ENCODE measurements at regions not wholly inside any gene's neighbourhood (a gene's known extent, or its start where the extent isn't known, plus 50 kb on each side); places are given as distances from the start of the nearest gene placed in this dataset.
A peak's percentile ranks its signal among the peaks of the same experiment; 100 is the strongest.
"Not testable (repeated sequence)": the region's sequence is repeated elsewhere in the genome, so short reads cannot be mapped to it uniquely, and the experiment has no call there.

GRCh38 chr14:28949503-28949902, 182.9 kb downstream of the FOXG1 start:
- DNase-seq, result no peak

DNA sequence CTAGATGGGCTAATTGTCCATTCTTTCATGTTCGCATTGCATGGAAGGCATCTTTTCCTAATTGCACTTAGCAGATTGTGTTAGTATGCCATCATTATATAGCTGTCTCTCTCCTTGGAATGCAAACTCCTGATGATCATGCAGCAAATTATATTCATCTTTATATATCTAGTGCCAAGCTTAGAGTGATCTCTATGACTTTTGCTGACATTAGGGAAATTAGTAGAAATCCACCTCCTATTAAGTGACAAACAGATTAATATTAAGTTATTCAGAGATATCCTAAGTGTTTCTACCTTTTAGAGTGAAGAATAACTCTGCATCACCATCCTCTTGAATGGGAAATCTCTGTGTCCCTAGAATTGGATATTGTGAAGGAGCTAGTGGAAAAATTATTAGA, 185.6 kb downstream of the FOXG1 start:
- DNase-seq, result no peak

GRCh38 chr14:28952666-28953065, 186.1 kb downstream of the FOXG1 start:
- DNase-seq, result no peak

- no peak for DNase-seq
Measured at GRCh38 chr14:28953973-28954372, 187.4 kb downstream of the FOXG1 start.

DNA sequence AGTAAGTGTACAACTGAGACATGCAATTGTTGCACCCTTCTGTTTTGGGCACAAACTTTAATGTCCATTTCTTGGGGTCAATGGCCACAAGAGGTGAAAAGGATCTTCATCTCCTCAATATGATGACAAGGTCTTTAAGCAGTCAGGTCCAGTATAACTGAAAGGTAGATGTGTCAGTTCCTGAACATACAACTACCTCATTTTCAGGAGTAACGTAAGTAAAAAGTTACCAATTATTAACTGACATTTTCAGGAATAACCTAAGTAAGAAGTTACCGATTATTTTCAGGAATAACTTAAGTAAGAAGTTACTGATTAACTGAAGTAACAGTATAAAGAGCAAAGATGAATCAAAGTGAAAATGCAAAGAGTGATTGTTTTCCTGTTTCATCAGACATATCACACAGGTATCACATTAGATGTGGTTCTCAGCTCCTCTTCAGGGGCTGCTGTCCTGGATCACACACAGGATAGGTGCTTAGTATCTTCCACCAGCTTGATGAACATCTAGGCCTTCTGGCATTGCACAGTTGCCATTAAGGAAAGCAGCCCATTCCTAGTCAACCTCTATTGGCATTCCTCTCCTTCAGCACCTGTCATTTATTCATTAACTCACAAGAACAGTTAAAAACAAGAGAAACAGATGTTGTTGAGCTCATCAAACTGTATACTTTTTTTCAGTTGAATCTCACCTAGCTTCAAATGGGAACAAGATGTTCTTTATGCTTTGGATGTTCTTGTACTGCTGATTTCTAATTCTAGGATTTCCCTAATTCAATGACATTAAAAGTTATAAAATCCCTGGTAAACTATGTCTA, 200.0 kb downstream of the FOXG1 start:
- DNase-seq, result no peak

DNA sequence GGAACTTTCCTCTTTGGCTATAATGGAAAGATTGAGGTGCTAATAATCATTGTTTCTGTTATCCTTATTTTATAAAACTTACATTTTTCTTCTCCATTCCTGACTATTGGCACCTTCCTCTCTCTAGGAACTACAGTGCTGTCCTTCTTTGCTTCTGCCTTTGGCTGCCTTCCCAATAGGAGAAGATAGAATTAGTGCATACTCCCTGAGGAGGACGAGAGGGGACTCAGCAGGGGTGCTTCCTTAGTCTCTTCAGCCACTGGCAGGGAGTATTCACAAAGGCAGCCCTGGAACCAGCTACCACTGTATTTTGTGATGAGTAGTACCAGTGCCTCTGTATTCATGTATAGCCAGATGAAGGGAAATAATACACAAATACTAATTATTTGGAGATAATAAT, 208.5 kb downstream of the FOXG1 start:
- no peak for DNase-seq

DNA sequence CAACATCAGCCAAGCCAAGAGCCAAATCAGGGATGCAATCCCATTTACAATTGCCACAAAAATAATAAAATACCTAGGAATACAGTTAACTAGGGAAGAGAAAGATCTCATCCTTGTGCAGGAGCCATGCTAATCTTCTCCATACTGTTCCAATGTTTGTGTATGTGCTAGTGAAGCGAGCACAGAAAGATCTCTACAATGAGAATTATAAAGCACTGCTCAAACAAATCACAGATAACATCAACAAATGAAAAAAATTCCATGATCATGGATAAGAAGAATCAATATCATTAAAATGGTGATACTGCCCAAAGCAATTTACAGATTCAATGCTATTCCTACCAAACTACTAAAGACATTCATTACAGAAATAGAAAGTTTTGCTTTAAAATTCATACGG, 215.6 kb downstream of the FOXG1 start:
- DNase-seq, result no peak

- DNase-seq, result no peak
Measured at GRCh38 chr14:28983279-28983678, 216.7 kb downstream of the FOXG1 start.

DNA sequence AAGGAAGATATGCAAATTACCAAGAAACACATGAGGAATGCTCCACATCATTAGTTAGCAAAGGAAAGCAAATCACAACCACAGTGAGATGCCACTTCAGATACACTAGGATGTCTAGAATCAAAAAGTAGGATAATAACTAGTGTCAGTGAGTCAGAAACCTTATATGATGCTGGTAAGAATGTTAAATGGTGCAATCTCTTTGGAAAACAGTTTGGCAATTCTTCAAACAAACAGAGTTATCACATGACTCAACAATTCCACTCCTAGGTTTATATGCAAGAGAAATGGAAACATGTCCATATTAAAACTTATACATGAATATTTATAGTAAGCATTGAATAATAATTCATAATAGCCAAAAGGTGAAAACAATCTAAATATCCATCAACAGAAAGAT, 220.9 kb downstream of the FOXG1 start:
- no peak for DNase-seq

DNA sequence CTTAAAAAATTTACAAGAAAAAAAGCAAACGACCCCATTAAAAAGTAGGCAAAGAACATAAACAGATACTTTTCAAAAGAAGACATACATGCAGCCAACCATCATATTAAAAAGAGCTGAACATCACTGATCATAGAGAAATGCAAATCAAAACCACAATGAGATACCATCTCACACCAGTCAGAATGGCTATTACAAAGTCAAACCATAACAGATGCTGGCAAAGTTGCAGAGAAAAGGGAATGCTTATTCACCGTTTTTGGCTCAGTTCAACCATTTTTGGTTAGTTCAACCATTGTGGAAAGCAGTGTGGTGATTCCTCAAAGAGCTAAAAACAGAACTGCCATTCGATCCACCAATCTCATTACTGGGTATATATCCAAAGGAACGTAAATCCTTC, 230.6 kb downstream of the FOXG1 start:
- not testable (repeated sequence) for DNase-seq

- no peak for DNase-seq
Measured at GRCh38 chr14:28999656-29000055, 233.1 kb downstream of the FOXG1 start.

- no peak for DNase-seq
Measured at GRCh38 chr14:29005647-29006046, 239.1 kb downstream of the FOXG1 start.

- no peak for DNase-seq
Measured at GRCh38 chr14:29007990-29008389, 241.4 kb downstream of the FOXG1 start.

- DNase-seq, result peak; percentile 4 to 25 (median 8)
Measured at GRCh38 chr14:29016050-29016900, 249.7 kb downstream of the FOXG1 start.

DNA sequence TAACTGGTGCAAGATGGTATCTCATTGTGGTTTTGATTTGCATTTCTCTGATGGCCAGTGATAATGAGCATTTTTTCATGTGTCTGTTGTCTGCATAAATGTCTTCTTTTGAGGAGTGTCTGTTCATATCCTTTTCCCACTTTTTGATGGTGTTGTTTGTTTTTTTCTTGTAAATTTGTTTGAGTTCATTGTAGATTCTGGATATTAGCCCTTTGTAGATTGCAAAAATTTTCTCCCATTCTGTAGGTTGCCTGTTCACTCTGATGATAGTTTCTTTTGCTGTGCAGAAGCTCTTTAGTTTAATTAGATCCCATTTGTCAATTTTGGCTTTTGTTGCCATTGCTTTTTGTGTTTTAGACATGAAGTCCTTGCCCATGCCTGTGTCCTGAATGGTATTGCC, 256.9 kb downstream of the FOXG1 start:
- DNase-seq, result not testable (repeated sequence)

DNA sequence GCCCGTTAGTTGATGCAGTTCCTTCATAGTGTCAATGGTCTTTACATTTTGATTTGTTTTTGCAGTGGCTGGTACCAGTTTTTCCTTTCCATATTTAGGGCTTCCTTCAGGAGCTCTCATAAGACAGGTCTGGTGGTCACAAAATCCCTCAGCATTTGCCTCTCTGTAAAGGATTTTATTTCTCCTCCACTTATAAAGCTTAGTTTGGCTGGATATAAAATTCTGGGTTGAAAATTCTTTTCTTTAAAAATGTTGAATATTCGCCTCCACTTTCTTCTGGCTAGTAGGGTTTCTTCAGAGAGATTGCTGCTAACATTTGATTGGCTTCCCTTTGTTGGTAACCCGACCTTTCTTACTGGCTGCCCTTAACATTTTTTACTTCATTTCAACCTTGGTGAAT, 260.9 kb downstream of the FOXG1 start:
- not testable (repeated sequence) for DNase-seq

- not testable (repeated sequence) for DNase-seq
Measured at GRCh38 chr14:29027941-29028705, 261.5 kb downstream of the FOXG1 start.

- no peak for DNase-seq
Measured at GRCh38 chr14:29028973-29029582, 262.5 kb downstream of the FOXG1 start.

DNA sequence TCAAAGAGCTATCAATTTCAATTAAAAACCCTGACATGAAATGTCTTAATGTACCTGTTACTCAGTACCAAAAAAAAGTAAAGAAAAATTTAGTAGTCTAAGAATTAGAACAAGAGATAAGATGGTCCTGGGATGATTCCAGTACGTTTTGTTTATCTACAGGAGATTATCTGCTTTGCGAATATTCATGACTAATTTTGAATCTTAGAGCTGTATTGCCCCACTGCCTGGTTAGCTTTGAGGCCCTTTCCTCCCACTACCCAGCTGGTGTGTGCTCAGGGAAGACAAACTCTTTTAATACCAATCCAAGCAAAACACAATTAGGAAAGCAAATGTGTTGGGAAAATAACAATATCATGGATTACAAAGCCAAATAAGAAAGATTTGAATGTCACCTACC, 263.5 kb downstream of the FOXG1 start:
- DNase-seq, result no peak

DNA sequence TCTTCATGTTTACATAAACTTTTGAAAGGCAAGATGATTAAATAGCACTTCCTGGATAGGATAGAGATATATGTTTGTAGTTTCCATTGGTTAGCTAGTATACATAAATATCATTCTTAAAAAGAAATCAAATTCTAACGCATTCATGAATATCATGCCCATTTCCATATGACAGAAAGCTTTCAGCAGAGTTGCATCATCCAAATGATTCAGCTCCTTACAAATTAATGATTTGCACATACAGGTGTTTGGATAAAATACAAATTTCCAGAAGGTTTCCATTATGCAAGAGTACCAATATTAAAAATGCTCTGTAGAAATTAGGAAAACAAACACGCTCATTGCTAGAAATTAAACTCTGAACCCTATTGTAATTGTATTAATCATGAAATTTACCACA, 264.4 kb downstream of the FOXG1 start:
- DNase-seq, result no peak

DNA sequence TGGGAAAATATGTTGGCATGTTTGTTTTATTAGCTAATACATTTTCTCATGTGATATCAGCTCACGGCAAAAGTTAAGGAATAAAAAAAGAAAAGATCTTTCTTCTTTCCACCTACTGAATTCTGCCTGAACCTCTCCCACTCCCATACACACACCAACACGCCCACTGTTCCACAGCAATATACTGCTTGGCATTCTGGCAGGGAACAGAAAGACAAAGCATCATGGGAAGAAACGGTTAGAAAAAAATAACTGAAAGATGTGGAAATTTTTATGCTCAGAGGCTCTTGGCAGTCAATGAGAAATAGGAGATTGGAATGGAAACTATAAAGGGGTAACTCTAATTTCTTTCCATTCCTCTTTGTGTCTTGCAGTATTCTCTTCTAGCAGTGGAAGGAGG, 268.5 kb downstream of the FOXG1 start:
- no peak for DNase-seq

- no peak for DNase-seq
Measured at GRCh38 chr14:29037411-29037810, 270.8 kb downstream of the FOXG1 start.

- no peak for DNase-seq
Measured at GRCh38 chr14:29039171-29039570, 272.6 kb downstream of the FOXG1 start.
